ENCODE measurements at regions not wholly inside any gene's neighbourhood (a gene's known extent, or its start where the extent isn't known, plus 50 kb on each side); places are given as distances from the start of the nearest gene placed in this dataset.
A peak's percentile ranks its signal among the peaks of the same experiment; 100 is the strongest.

DNA sequence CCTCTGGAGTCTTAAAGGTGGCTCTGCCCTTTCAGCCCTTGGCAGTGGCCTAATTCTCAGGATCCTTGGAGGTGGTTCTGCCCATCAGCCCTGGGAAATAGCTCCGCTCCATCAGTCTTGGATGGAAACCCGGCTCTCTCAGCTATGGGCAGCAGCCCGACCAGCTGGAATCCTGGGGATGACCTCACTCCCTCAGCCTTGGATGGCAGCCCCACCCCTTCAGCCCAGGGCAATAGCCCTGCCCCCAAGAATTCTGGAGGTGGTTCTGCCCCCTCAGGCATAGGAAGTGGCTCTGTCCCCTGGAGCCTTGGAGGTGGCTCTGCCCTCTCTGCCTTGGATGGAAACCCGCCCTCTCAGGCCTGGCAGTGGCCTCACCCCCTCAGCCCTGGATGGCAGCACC, 127.7 kb downstream of the RBMX2 start:
- H3F3A ChIP-seq (ENCODE audit: low read depth) = no peaks in the 10 kb centered on the region
- H3K4me1 ChIP-seq (ENCODE audit: insufficient read depth, low read length, poor library complexity, severe bottlenecking) = no peaks in the 10 kb centered on the region
- no peaks in the 10 kb centered on the region for H4K20me1 ChIP-seq (ENCODE audit: insufficient read depth, low read length, poor library complexity, severe bottlenecking)
- H3K4me3 ChIP-seq (ENCODE audit: low read length, poor library complexity, severe bottlenecking) = no peak overlapping the region
- no peak overlapping the region for H2AFZ ChIP-seq (ENCODE audit: low read length)
- H3K36me3 ChIP-seq (ENCODE audit: insufficient read depth, low read length) = no peaks in the 10 kb centered on the region
- no peak overlapping the region for H3K4me2 ChIP-seq (ENCODE audit: low read depth, low read length, poor library complexity, severe bottlenecking)
- H3K79me2 ChIP-seq (ENCODE audit: insufficient read depth, low read length) = no peaks in the 10 kb centered on the region
- no peaks in the 10 kb centered on the region for H3K27me3 ChIP-seq (ENCODE audit: insufficient read depth, low read length, poor library complexity, severe bottlenecking)
- TF ChIP-seq, protein P1, sequence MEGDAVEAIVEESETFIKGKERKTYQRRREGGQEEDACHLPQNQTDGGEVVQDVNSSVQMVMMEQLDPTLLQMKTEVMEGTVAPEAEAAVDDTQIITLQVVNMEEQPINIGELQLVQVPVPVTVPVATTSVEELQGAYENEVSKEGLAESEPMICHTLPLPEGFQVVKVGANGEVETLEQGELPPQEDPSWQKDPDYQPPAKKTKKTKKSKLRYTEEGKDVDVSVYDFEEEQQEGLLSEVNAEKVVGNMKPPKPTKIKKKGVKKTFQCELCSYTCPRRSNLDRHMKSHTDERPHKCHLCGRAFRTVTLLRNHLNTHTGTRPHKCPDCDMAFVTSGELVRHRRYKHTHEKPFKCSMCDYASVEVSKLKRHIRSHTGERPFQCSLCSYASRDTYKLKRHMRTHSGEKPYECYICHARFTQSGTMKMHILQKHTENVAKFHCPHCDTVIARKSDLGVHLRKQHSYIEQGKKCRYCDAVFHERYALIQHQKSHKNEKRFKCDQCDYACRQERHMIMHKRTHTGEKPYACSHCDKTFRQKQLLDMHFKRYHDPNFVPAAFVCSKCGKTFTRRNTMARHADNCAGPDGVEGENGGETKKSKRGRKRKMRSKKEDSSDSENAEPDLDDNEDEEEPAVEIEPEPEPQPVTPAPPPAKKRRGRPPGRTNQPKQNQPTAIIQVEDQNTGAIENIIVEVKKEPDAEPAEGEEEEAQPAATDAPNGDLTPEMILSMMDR (conservative IDR thresholded peaks at IDR 0.05; ENCODE audit: low read length) = no peak
- no peak for TF ChIP-seq EZH2phosphoT487 (IDR thresholded peaks at IDR 0.05; ENCODE audit: borderline replicate concordance)
- no peak overlapping the region for H3K9ac ChIP-seq (ENCODE audit: low read depth, low read length, poor library complexity, severe bottlenecking)
- no peaks in the 10 kb centered on the region for H3K9me2 ChIP-seq (replicated peaks; ENCODE audit: low read depth, low read length)
- H3K9me3 ChIP-seq (ENCODE audit: insufficient read depth, low read depth, low read length) = no peaks in the 10 kb centered on the region

- H3K4me3 ChIP-seq (ENCODE audit: low read length, poor library complexity, severe bottlenecking) = no peak overlapping the region
- no peak overlapping the region for H3K4me2 ChIP-seq (ENCODE audit: low read depth, low read length, poor library complexity, severe bottlenecking)
- no peak for TF ChIP-seq EZH2phosphoT487 (IDR thresholded peaks at IDR 0.05; ENCODE audit: borderline replicate concordance)
- H3K27me3 ChIP-seq (ENCODE audit: insufficient read depth, low read length, poor library complexity, severe bottlenecking) = no peaks in the 10 kb centered on the region
- H3F3A ChIP-seq (ENCODE audit: low read depth) = no peaks in the 10 kb centered on the region
- no peak overlapping the region for H3K9ac ChIP-seq (ENCODE audit: low read depth, low read length, poor library complexity, severe bottlenecking)
- no peak overlapping the region for H2AFZ ChIP-seq (ENCODE audit: low read length)
- H3K9me3 ChIP-seq (ENCODE audit: insufficient read depth, low read depth, low read length) = no peaks in the 10 kb centered on the region
- no peaks in the 10 kb centered on the region for H3K4me1 ChIP-seq (ENCODE audit: insufficient read depth, low read length, poor library complexity, severe bottlenecking)
- H4K20me1 ChIP-seq (ENCODE audit: insufficient read depth, low read length, poor library complexity, severe bottlenecking) = no peaks in the 10 kb centered on the region
- no peaks in the 10 kb centered on the region for H3K36me3 ChIP-seq (ENCODE audit: insufficient read depth, low read length)
- no peaks in the 10 kb centered on the region for H3K79me2 ChIP-seq (ENCODE audit: insufficient read depth, low read length)
- no peaks in the 10 kb centered on the region for H3K9me2 ChIP-seq (replicated peaks; ENCODE audit: low read depth, low read length)
Measured at GRCh38 chrX:130531066-130531465, 129.3 kb downstream of the RBMX2 start.

DNA sequence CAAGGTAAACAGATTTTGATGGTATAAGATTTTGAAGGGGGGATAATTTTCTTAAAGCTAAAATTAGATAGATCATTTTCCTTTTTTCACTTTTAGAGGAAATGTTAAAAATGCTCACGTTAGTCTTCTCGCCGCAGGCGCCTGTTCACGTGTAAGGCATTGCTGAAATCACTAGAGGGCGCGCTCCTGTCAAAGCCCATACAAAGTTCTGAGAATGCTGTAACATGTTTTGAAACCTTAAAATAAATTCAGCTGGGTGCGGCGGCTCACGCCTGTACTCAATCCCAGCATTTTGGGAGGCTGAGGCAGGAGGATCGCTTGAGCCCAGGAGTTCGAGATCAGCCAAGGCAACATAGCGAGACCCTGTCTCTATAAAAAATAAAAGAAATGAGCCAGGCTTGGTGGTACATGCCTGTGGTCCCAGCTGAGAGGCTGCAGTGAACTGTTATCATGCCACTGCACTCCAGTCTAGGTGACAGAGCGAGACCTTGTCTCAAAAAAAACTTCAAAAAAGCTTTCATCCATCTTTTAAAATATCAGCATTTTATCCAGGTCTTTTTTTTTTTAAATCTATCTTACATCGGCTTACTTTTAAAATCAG, 138.0 kb downstream of the RBMX2 start:
- Histone ChIP-seq H2AFZ (ENCODE audit: low read length) (no peak overlapping the region), H3K27me3 (ENCODE audit: insufficient read depth, low read length, poor library complexity, severe bottlenecking) (no peaks in the 10 kb centered on the region), H3K4me1 (ENCODE audit: insufficient read depth, low read length, poor library complexity, severe bottlenecking) (peaks cover 4% of the 10 kb centered on the region), H3K36me3 (ENCODE audit: insufficient read depth, low read length) (no peaks in the 10 kb centered on the region), H3K9ac (ENCODE audit: low read depth, low read length, poor library complexity, severe bottlenecking) (no peak overlapping the region), H3F3A (ENCODE audit: low read depth) (no peaks in the 10 kb centered on the region), H3K4me2 (ENCODE audit: low read depth, low read length, poor library complexity, severe bottlenecking) (no peak overlapping the region), H3K4me3 (ENCODE audit: low read length, poor library complexity, severe bottlenecking) (no peak overlapping the region), H4K20me1 (ENCODE audit: insufficient read depth, low read length, poor library complexity, severe bottlenecking) (no peaks in the 10 kb centered on the region), H3K9me3 (ENCODE audit: insufficient read depth, low read depth, low read length) (no peaks in the 10 kb centered on the region), H3K79me2 (ENCODE audit: insufficient read depth, low read length) (no peaks in the 10 kb centered on the region), H3K9me2 (replicated peaks; ENCODE audit: low read depth, low read length) (no peaks in the 10 kb centered on the region)
- no peak for TF ChIP-seq EZH2phosphoT487 (IDR thresholded peaks at IDR 0.05; ENCODE audit: borderline replicate concordance)
- TF ChIP-seq, protein P1 (conservative IDR thresholded peaks at IDR 0.05; ENCODE audit: low read length) = peak; percentile 65
